HFFc6 (cell line): ENCODE measurements at regions not wholly inside any gene's neighbourhood (a gene's known extent, or its start where the extent isn't known, plus 50 kb on each side); places are given as distances from the start of the nearest gene placed in this dataset.

ENCODE experiments used
- DNase-seq: peaks from one replicate; pipeline ENCODE4 v3.0.0-alpha.2; 2018
- H3K27ac Mint-ChIP-seq: 2 replicates; pipeline ENCODE4 v1.8.0; 2020; ENCODE audit warnings: mild to moderate bottlenecking, mixed read lengths
- H3K27me3 Mint-ChIP-seq: 2 replicates; pipeline ENCODE4 v1.8.0; 2021; ENCODE audit warnings: mild to moderate bottlenecking, moderate library complexity, mixed read lengths; ENCODE audit not compliant: insufficient read depth
- H3K36me3 Mint-ChIP-seq: 2 replicates; pipeline ENCODE4 v1.8.0; 2021; ENCODE audit warnings: low read depth, mixed read lengths
- H3K4me1 Mint-ChIP-seq: 2 replicates; pipeline ENCODE4 v1.8.0; 2020; ENCODE audit warnings: low read depth, mixed read lengths
- H3K4me3 Mint-ChIP-seq: 2 replicates; pipeline ENCODE4 v1.8.0; 2020; ENCODE audit warnings: mild to moderate bottlenecking, moderate library complexity, mixed read lengths
- H3K9me3 Mint-ChIP-seq: 2 replicates; pipeline ENCODE4 v1.8.0; 2020; ENCODE audit warnings: mild to moderate bottlenecking, mixed read lengths
- TF ChIP-seq, protein P1 (sequence below): fragments of 200-600 bp; sonication (generic); IDR thresholded peaks from 2 replicates; pipeline ENCODE4 v1.5.0; 2021; ENCODE audit warnings: antibody characterized with exemption, mild to moderate bottlenecking

DNA sequence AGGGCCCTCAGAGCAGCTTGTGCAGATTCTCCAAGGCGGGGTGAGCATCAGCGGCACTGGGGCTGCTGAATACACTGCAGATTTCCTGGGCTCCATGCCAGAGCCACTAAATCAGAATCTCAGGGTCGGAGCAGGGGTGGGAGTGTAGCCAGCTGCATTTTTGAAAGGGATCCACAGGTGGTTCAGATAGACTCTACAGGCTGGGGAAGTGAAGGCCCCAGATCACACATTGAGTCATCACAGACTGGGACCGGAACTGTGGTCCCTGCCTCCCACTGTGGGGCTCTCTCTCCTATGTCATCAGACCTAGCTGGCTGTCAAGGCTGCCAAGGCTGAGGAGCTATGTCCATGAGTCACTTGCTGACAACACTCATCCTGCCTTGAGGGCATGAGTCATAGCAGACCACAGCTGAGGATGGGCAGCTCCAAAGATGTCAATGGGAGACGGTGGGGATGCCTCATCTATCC, 162.3 kb upstream of the MAMLD1 start:
- Mint-ChIP-seq H3K9me3 (no peaks in the 10 kb centered on the region), H3K36me3 (no peaks in the 10 kb centered on the region), H3K27ac (peak overlapping the region; percentile 80), H3K4me3 (peak overlapping the region; percentile 53), H3K4me1 (peaks cover 50% of the 10 kb centered on the region), H3K27me3 (no peaks in the 10 kb centered on the region)
- DNase-seq = peak; percentile 98
- TF ChIP-seq, protein P1, sequence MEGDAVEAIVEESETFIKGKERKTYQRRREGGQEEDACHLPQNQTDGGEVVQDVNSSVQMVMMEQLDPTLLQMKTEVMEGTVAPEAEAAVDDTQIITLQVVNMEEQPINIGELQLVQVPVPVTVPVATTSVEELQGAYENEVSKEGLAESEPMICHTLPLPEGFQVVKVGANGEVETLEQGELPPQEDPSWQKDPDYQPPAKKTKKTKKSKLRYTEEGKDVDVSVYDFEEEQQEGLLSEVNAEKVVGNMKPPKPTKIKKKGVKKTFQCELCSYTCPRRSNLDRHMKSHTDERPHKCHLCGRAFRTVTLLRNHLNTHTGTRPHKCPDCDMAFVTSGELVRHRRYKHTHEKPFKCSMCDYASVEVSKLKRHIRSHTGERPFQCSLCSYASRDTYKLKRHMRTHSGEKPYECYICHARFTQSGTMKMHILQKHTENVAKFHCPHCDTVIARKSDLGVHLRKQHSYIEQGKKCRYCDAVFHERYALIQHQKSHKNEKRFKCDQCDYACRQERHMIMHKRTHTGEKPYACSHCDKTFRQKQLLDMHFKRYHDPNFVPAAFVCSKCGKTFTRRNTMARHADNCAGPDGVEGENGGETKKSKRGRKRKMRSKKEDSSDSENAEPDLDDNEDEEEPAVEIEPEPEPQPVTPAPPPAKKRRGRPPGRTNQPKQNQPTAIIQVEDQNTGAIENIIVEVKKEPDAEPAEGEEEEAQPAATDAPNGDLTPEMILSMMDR = no peak

DNA sequence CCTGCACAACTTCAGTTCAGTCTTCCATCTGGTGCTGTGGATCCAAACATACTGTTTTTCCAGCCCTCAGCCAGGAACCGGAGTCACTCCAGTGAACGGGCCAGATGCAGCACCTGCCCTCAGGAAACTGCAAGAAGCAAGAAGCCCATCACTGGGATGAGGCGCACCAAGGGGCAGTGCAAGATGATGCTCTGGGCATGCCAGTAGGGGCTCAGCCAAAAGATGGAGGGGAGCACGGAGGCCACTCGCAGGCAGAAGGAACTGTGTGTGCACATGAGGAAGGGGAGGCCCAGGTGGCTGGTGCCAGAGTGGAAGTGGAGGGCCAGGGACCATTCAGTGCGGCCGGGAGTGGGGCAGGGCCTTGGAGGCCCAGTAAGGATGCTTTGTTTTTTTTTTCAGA, 161.7 kb upstream of the MAMLD1 start:
- Mint-ChIP-seq H3K27ac (peak overlapping the region; percentile 80), H3K4me3 (peak overlapping the region; percentile 53), H3K27me3 (peaks cover 2% of the 10 kb centered on the region; the same call in 1 of the 2 replicates), H3K4me1 (peaks cover 50% of the 10 kb centered on the region), H3K9me3 (no peaks in the 10 kb centered on the region), H3K36me3 (no peaks in the 10 kb centered on the region)
- no peak for DNase-seq
- TF ChIP-seq, protein P1 = no peak

DNA sequence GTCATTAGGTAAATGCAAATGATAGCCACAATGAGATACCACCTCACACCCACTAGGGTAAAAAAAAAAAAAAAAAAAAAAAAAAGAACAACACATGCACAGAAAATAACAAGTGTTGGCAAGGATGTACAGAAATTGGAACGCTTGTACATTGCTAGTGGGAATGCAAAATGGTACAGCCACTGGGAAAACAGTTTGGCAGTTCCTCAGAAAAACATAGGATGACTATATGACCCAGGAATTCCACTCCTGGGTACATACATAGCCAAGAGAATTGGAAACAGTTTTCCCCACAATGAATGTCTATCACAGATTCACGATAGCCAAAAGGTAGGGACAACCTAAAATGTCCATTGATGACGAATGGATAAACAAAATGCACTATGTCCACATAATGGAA, 161.3 kb upstream of the MAMLD1 start:
- TF ChIP-seq, protein P1 = no peak
- Mint-ChIP-seq H3K27me3 (peaks cover 2% of the 10 kb centered on the region; the same call in 1 of the 2 replicates), H3K9me3 (no peaks in the 10 kb centered on the region), H3K36me3 (no peaks in the 10 kb centered on the region), H3K4me3 (no peak overlapping the region), H3K4me1 (peaks cover 50% of the 10 kb centered on the region), H3K27ac (peak overlapping the region; percentile 80)
- DNase-seq = no peak

DNA sequence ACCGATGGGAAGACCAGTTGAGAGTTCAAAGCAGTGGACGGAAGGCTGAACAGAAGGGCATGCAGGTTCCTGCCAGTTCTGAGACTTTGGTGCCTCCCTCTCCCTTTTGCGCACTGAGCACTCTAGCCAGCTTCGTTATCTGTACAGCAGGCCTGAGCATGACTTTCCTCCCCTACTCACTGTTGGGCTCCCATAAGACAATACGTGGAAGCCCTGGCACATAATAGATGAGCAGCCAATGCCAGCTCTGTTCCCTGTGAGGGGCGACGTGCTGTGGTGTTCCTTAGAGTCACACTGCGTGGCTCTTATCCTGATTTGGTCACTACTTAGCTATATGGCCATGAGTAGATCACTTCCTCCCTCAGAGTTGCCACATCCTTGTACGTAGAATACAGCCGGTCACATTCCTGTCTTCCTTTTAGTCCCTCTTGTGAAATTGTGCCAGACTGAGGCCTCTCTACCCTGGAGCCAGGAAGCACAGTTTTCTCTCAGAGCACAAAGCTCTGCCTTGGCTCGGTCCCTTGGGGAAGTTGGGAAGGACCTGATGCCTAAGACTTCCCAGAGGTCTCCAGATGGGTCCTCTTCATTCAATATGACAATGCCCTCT, 160.4 kb upstream of the MAMLD1 start:
- peak; percentile 30 for DNase-seq
- H3K27ac Mint-ChIP-seq = peak overlapping the region; percentile 73

DNA sequence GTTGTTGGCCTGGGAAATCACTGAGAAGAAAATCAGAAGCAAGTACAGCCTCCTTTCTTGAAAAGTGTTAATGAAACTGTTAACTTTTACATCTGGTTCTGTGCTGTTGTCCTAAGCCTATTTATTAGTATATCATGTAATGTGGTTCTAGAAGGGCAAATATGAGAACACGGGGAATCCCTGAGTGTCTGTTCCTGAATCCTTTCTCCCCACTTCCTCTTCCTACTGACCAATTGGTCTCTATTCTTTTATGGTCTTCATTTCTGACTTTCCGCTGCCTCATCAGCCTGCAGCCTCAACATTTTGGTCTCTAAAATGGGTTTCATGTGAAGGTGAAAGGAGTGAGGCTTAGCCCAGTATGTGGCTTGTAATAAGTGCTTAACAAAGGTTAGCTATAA, 159.9 kb upstream of the MAMLD1 start:
- peak overlapping the region; percentile 73 for H3K27ac Mint-ChIP-seq
- DNase-seq = no peak
- H3K36me3 Mint-ChIP-seq = no peaks in the 10 kb centered on the region
- no peak overlapping the region for H3K4me3 Mint-ChIP-seq
- H3K4me1 Mint-ChIP-seq = peaks cover 49% of the 10 kb centered on the region
- H3K27me3 Mint-ChIP-seq = peaks cover 2% of the 10 kb centered on the region; the same call in 1 of the 2 replicates
- H3K9me3 Mint-ChIP-seq = no peaks in the 10 kb centered on the region
- TF ChIP-seq, protein P1 = no peak

More for the DNA sequence above, 160.4 kb upstream of the MAMLD1 start:
- Mint-ChIP-seq H3K36me3 (no peaks in the 10 kb centered on the region), H3K9me3 (no peaks in the 10 kb centered on the region), H3K4me1 (peaks cover 50% of the 10 kb centered on the region), H3K27me3 (peaks cover 2% of the 10 kb centered on the region; the same call in 1 of the 2 replicates), H3K4me3 (no peak overlapping the region)
- TF ChIP-seq, protein P1 = no peak
